Chondrocyte (in vitro differentiated cells): ENCODE measurements at regions not wholly inside any gene's neighbourhood (a gene's known extent, or its start where the extent isn't known, plus 50 kb on each side); places are given as distances from the start of the nearest gene placed in this dataset.
"Not testable (repeated sequence)": the region's sequence is repeated elsewhere in the genome, so short reads cannot be mapped to it uniquely, and the experiment has no call there.

Experiments
- DNase-seq: peaks from one replicate; pipeline ENCODE4 v3.0.0; 2021; ENCODE audit warnings: mixed read lengths, low spot score
- H3K27ac Mint-ChIP-seq: one replicate; pipeline ENCODE4 v1.8.0; 2021; ENCODE audit warnings: mild to moderate bottlenecking, moderate library complexity, mixed read lengths; ENCODE audit not compliant: unreplicated experiment
- H3K27me3 Mint-ChIP-seq: 2 replicates; pipeline ENCODE4 v1.8.0; 2021; ENCODE audit warnings: low read depth, mixed read lengths
- H3K36me3 Mint-ChIP-seq: 2 replicates; pipeline ENCODE4 v1.8.0; 2021; ENCODE audit warnings: low read depth, mixed read lengths
- H3K4me1 Mint-ChIP-seq: 2 replicates; pipeline ENCODE4 v1.8.0; 2021; ENCODE audit warnings: low read depth, mild to moderate bottlenecking, mixed read lengths
- H3K4me3 Mint-ChIP-seq: one replicate; pipeline ENCODE4 v1.8.0; 2021; ENCODE audit warnings: mild to moderate bottlenecking, moderate library complexity, mixed read lengths; ENCODE audit not compliant: unreplicated experiment
- H3K9me3 Mint-ChIP-seq: 2 replicates; pipeline ENCODE4 v1.8.0; 2021; ENCODE audit warnings: low read depth, mixed read lengths
- TF ChIP-seq, protein P1 (sequence below): fragments of 200-600 bp; sonication (generic); IDR thresholded peaks from 2 replicates; pipeline ENCODE4 v1.5.0; 2021; ENCODE audit warnings: antibody characterized with exemption, mild to moderate bottlenecking, moderate library complexity

DNA sequence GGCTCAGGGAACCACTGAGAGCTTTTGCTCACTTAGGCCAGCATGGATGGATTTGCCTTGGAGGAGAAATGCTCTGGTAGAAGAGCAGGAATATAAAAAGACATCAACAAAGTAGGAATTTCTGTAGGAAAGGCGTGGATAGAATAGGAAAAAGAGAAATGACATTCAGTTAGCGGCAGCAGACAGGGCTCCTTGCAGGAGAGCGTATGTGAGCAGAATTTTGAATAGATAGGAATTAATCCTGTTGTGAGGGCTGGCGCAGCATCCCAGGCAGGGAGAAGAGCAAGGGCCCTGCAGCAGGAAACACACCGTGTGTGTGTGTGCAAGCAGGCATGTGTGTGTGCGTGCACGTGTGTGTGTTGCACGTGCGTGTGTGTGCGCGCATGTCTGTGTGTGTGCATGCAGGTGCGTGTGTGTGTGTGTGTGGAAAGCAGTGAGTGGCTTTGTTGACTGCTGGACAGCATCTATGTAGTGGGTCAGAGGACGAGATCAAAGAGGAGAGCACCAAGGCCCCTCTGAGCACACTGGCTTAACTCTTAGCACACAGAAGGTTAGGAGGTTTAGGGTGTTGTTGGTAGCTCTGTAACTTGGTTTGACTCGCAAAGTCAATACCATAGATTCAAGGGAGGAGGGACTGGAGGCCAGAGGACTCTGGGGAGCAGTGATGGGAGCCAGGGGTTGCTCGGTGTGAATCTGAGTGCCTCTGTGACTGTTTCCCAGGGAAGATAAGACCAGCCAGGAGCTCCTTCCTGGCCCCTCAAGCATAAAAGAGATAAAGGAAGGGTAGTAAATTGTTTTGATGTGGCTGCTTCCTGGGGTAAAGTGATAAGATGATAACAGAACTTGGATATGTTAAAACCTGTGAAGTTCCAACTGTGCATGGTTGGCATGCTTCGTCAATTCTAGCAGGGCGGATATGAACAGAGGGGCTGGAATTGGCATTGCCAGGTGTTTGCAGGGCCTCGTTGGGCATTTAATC lies 639.5 kb downstream of the NR2F2 start:
- H3K36me3 Mint-ChIP-seq = no peaks in the 10 kb centered on the region
- no peak overlapping the region for H3K4me3 Mint-ChIP-seq
- H3K27ac Mint-ChIP-seq = no peak overlapping the region
- H3K9me3 Mint-ChIP-seq = no peaks in the 10 kb centered on the region
- no peaks in the 10 kb centered on the region for H3K4me1 Mint-ChIP-seq
- TF ChIP-seq, protein P1, sequence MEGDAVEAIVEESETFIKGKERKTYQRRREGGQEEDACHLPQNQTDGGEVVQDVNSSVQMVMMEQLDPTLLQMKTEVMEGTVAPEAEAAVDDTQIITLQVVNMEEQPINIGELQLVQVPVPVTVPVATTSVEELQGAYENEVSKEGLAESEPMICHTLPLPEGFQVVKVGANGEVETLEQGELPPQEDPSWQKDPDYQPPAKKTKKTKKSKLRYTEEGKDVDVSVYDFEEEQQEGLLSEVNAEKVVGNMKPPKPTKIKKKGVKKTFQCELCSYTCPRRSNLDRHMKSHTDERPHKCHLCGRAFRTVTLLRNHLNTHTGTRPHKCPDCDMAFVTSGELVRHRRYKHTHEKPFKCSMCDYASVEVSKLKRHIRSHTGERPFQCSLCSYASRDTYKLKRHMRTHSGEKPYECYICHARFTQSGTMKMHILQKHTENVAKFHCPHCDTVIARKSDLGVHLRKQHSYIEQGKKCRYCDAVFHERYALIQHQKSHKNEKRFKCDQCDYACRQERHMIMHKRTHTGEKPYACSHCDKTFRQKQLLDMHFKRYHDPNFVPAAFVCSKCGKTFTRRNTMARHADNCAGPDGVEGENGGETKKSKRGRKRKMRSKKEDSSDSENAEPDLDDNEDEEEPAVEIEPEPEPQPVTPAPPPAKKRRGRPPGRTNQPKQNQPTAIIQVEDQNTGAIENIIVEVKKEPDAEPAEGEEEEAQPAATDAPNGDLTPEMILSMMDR = no peak
- H3K27me3 Mint-ChIP-seq = no peaks in the 10 kb centered on the region
- no peak for DNase-seq

DNA sequence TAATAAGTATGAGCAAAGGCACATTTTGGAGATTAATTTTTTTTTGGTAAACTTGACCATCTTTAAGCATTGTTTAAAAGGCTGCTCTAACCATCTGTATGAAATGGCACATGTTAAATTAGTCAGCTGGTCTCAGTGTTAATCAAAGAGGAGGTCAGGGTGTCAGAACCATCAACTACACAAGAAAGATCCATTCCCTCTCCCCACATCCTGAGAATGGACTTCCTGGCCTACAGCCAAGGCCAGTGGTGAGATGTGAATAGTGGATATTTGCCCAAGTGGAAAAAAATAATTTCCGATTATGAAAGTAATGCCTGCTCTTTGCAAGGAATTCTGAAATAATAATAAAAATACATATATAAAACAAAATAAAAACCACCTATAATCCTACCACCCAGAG lies 641.7 kb downstream of the NR2F2 start:
- H3K27me3 Mint-ChIP-seq = no peaks in the 10 kb centered on the region
- no peak overlapping the region for H3K4me3 Mint-ChIP-seq
- TF ChIP-seq, protein P1 = no peak
- DNase-seq = no peak
- H3K36me3 Mint-ChIP-seq = no peaks in the 10 kb centered on the region
- H3K4me1 Mint-ChIP-seq = no peaks in the 10 kb centered on the region
- no peak overlapping the region for H3K27ac Mint-ChIP-seq
- H3K9me3 Mint-ChIP-seq = no peaks in the 10 kb centered on the region

DNA sequence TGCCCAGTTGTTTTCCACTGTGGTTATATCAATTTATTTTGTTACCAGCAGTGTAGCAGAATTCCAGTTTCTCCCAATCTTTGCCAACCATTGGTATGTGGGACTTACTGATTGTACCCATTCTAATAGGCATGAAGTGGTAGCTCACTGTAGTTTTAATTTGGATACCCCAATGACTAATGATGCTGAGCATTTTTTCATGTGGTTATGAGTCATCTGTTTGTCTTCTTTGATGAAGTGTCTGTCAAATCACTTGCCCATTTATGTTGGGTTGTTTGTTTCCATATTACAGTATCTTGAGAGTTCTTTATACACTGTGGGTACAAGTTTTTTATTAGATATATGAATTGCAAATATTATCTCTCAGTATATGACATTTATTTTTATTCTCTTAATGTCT lies 644.3 kb downstream of the NR2F2 start:
- no peak overlapping the region for H3K4me3 Mint-ChIP-seq
- H3K27me3 Mint-ChIP-seq = no peaks in the 10 kb centered on the region
- H3K36me3 Mint-ChIP-seq = no peaks in the 10 kb centered on the region
- TF ChIP-seq, protein P1 = no peak
- no peak overlapping the region for H3K27ac Mint-ChIP-seq
- H3K9me3 Mint-ChIP-seq = no peaks in the 10 kb centered on the region
- no peaks in the 10 kb centered on the region for H3K4me1 Mint-ChIP-seq
- DNase-seq = no peak

DNA sequence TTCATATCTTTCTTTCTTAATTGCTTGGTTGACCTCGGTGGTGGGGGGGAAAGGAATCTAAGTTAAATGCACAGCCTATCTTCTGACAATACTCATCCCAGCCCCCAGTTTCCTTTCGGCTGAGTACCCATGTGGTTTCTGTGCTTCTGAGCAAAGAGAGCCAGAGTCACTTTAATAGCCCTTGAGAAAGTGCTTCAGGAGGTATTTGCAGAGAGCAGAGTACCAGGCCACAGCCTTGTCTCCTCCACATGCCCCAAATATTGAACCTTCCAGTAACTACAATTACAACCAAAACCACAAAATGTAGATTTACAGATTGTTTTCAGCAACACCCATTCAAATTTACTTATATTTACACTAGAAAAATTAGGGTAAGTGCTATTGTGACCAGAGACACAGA lies 647.4 kb downstream of the NR2F2 start:
- no peak overlapping the region for H3K27ac Mint-ChIP-seq
- no peak overlapping the region for H3K4me3 Mint-ChIP-seq
- DNase-seq = no peak
- H3K4me1 Mint-ChIP-seq = no peaks in the 10 kb centered on the region
- H3K9me3 Mint-ChIP-seq = no peaks in the 10 kb centered on the region
- no peaks in the 10 kb centered on the region for H3K36me3 Mint-ChIP-seq
- TF ChIP-seq, protein P1 = no peak
- peaks cover 14% of the 10 kb centered on the region for H3K27me3 Mint-ChIP-seq

DNA sequence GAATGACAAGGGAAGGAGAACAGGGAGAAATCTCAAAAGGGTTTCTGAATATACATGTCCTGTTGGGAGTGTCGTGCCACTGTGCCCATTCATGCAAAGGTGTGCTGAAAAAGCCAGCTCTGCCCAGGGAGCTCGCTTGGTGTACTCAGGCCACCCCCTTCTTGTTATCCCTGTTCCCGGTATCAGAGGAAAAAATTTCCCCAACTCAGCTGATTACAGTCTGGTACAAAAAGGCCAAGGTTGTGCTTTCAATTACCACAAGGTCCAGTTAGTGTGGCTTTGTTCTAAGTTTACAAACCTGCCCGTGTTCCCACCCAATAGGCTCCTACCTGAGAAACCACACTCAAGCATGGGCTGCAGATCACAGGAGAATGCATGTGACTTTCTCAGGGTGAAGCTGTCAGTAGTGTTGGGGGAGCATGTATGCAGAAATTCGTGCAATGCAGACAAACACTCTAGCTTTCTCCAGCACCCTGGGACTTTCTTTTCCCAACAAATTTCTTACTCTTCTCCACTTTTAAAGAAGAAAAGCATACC lies 648.5 kb downstream of the NR2F2 start:
- Mint-ChIP-seq H3K9me3 (no peaks in the 10 kb centered on the region), H3K36me3 (no peaks in the 10 kb centered on the region), H3K27me3 (peaks cover 14% of the 10 kb centered on the region), H3K4me1 (no peaks in the 10 kb centered on the region), H3K4me3 (no peak overlapping the region), H3K27ac (no peak overlapping the region)
- TF ChIP-seq, protein P1 = no peak
- DNase-seq = no peak

DNA sequence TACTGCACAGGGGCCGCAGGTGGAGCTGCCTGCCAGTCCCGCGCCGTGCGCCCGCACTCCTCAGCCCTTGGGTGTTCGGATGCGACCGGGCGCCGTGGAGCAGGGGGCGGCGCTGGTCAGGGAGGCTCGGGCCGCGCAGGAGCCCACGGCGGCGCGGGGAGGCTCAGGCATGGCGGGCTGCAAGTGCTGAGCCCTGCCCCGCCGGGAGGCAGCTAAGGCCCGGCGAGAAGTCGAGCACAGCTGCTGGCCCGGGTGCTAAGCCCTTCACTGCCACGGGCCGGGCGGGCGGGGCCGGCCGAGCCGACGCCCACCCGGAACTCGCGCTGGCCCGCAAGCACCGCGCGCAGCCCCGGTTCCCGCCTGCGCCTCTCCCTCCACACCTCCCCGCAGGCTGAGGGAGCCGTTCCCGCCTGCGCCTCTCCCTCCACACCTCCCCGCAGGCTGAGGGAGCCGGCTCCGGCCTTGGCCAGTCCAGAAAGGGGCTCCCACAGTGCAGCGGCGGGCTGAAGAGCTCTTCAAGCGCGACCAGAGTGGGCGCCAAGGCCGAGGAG lies 653.7 kb downstream of the NR2F2 start:
- DNase-seq, H3K27ac Mint-ChIP-seq, H3K36me3 Mint-ChIP-seq, H3K4me1 Mint-ChIP-seq: not testable (repeated sequence)
- peak overlapping the region; percentile 73 for H3K4me3 Mint-ChIP-seq
- H3K9me3 Mint-ChIP-seq = peaks cover 21% of the 10 kb centered on the region
- peaks cover 14% of the 10 kb centered on the region for H3K27me3 Mint-ChIP-seq
